ENCODE measurements at regions not wholly inside any gene's neighbourhood (a gene's known extent, or its start where the extent isn't known, plus 50 kb on each side); places are given as distances from the start of the nearest gene placed in this dataset.

GRCh38 chr22:22816766-22817410, 70.7 kb upstream of the IGLL5 start:
- TF ChIP-seq, protein P1, sequence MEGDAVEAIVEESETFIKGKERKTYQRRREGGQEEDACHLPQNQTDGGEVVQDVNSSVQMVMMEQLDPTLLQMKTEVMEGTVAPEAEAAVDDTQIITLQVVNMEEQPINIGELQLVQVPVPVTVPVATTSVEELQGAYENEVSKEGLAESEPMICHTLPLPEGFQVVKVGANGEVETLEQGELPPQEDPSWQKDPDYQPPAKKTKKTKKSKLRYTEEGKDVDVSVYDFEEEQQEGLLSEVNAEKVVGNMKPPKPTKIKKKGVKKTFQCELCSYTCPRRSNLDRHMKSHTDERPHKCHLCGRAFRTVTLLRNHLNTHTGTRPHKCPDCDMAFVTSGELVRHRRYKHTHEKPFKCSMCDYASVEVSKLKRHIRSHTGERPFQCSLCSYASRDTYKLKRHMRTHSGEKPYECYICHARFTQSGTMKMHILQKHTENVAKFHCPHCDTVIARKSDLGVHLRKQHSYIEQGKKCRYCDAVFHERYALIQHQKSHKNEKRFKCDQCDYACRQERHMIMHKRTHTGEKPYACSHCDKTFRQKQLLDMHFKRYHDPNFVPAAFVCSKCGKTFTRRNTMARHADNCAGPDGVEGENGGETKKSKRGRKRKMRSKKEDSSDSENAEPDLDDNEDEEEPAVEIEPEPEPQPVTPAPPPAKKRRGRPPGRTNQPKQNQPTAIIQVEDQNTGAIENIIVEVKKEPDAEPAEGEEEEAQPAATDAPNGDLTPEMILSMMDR (IDR thresholded peaks at IDR 0.05; ENCODE audit: poor library complexity), result no peak
- TF ChIP-seq EZH2 (IDR thresholded peaks at IDR 0.05; ENCODE audit: borderline replicate concordance) (no peak), EZH2phosphoT487 (IDR thresholded peaks at IDR 0.05; ENCODE audit: low read depth, severe bottlenecking, unreplicated experiment) (no peak)

All from hepatocyte (in vitro differentiated cells).